Smooth muscle cell (in vitro differentiated cells): ENCODE measurements at regions not wholly inside any gene's neighbourhood (a gene's known extent, or its start where the extent isn't known, plus 50 kb on each side); places are given as distances from the start of the nearest gene placed in this dataset.

ENCODE experiments used
- DNase-seq: peaks from one replicate; lab custom pipeline; 2025; ENCODE audit not compliant: unreplicated experiment; lab: John Stamatoyannopoulos, UW
- H2AFZ ChIP-seq: fragments of 200-600 bp; sonication (generic); 2 replicates; pipeline ENCODE4 v1.6.0; 2016; ENCODE audit warnings: antibody characterized with exemption, low read depth, mild to moderate bottlenecking
- H3F3A ChIP-seq: fragments of 200-600 bp; sonication (generic); 2 replicates; pipeline ENCODE4 v1.6.0; 2017; ENCODE audit warnings: antibody characterized with exemption, low read depth
- H3K27ac ChIP-seq: fragments of 200-600 bp; sonication (generic); 2 replicates; pipeline ENCODE4 v1.5.1; 2016; ENCODE audit warnings: low read depth, mild to moderate bottlenecking
- H3K27me3 ChIP-seq: fragments of 200-600 bp; sonication (generic); 2 replicates; pipeline ENCODE4 v1.6.1; 2016; ENCODE audit warnings: low read depth, mild to moderate bottlenecking
- H3K36me3 ChIP-seq: fragments of 200-600 bp; sonication (generic); 2 replicates; pipeline ENCODE4 v1.5.1; 2016; ENCODE audit warnings: low read depth
- H3K4me1 ChIP-seq: fragments of 200-600 bp; sonication (generic); 2 replicates; pipeline ENCODE4 v1.5.1; 2016; ENCODE audit warnings: low read depth
- H3K4me2 ChIP-seq: fragments of 200-600 bp; sonication (generic); 2 replicates; pipeline ENCODE4 v1.6.0; 2016; ENCODE audit warnings: mild to moderate bottlenecking
- H3K4me3 ChIP-seq: fragments of 200-600 bp; sonication (generic); 2 replicates; pipeline ENCODE4 v1.5.1; 2016; ENCODE audit warnings: mild to moderate bottlenecking
- H3K79me2 ChIP-seq: fragments of 200-600 bp; sonication (generic); 2 replicates; pipeline ENCODE4 v1.6.0; 2016; ENCODE audit warnings: low read depth, mild to moderate bottlenecking
- H3K9ac ChIP-seq: fragments of 200-600 bp; sonication (generic); 2 replicates; pipeline ENCODE4 v1.6.0; 2016; ENCODE audit warnings: low read depth
- H3K9me3 ChIP-seq: fragments of 200-600 bp; sonication (generic); replicated peaks from 2 replicates; pipeline ENCODE4 v1.5.1; 2016; ENCODE audit warnings: low read depth
- H4K20me1 ChIP-seq: fragments of 200-600 bp; sonication (generic); 2 replicates; pipeline ENCODE4 v1.6.0; 2016; ENCODE audit warnings: low read depth
- WGBS: methylation state at CpG from one replicate; pipeline ENCODE4 v1.1.7; 2016; ENCODE audit warnings: low lambda C conversion rate; 5-methylcytosine and 5-hydroxymethylcytosine counted together
- TF ChIP-seq, protein P1 (sequence below): fragments of 200-600 bp; sonication (generic); IDR thresholded peaks from 2 replicates; pipeline ENCODE4 v1.5.1; 2017; ENCODE audit warnings: borderline replicate concordance, mild to moderate bottlenecking, antibody characterized with exemption; ENCODE audit not compliant: insufficient read depth, poor library complexity, severe bottlenecking

DNA sequence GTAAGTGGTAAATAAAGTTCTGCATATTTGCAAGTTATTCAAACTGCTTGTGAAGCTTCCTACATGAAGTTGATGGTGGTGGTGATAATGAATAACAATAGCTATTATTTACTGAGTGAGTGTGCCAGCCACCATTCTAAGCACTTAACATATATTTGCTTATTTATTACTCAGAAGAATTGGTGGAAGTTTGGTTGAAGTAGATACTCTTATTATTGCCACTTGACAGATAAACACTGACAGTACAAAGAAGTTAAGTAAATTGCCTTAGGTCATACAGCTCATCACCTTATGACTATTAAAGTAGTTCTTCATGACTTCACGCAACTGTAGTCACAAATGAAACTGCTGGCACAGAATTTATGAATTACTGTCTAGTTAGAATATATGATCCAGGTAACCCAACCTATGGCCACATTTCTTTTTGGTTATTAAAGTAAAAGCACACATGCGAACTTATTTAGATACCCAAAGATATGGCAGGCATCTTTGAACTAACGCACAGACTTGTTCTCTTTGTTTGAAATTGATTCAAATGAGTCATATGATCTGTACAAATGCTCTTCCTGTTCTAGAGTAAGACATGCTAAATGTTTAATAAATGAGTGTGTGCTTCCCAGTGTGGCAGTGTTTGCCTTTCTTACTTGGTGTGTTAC lies 99.8 kb upstream of the NR2F2 start:
- no peak overlapping the region for H3K4me3 ChIP-seq
- 79% methylated on average over 3 of the region's 3 CpGs for WGBS
- H3K4me2 ChIP-seq = no peak overlapping the region

GRCh38 chr15:96232335-96232734 lies 98.2 kb upstream of the NR2F2 start:
- Histone ChIP-seq H3K36me3 (no peaks in the 10 kb centered on the region), H3K27me3 (peaks cover 31% of the 10 kb centered on the region), H2AFZ (no peak overlapping the region), H3K9ac (no peak overlapping the region), H3K27ac (peak overlapping the region; percentile 31), H4K20me1 (no peaks in the 10 kb centered on the region), H3K4me1 (no peaks in the 10 kb centered on the region), H3K79me2 (no peaks in the 10 kb centered on the region), H3K4me2 (no peak overlapping the region), H3F3A (no peaks in the 10 kb centered on the region), H3K9me3 (no peaks in the 10 kb centered on the region), H3K4me3 (no peak overlapping the region)
- DNase-seq = no peak
- TF ChIP-seq, protein P1, sequence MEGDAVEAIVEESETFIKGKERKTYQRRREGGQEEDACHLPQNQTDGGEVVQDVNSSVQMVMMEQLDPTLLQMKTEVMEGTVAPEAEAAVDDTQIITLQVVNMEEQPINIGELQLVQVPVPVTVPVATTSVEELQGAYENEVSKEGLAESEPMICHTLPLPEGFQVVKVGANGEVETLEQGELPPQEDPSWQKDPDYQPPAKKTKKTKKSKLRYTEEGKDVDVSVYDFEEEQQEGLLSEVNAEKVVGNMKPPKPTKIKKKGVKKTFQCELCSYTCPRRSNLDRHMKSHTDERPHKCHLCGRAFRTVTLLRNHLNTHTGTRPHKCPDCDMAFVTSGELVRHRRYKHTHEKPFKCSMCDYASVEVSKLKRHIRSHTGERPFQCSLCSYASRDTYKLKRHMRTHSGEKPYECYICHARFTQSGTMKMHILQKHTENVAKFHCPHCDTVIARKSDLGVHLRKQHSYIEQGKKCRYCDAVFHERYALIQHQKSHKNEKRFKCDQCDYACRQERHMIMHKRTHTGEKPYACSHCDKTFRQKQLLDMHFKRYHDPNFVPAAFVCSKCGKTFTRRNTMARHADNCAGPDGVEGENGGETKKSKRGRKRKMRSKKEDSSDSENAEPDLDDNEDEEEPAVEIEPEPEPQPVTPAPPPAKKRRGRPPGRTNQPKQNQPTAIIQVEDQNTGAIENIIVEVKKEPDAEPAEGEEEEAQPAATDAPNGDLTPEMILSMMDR = no peak
- 82% methylated on average over 3 of the region's 3 CpGs for WGBS

More for the DNA sequence above, 99.8 kb upstream of the NR2F2 start:
- Histone ChIP-seq H3K27me3 (peaks cover 32% of the 10 kb centered on the region), H3K27ac (peak overlapping the region; percentile 70), H3K9me3 (no peaks in the 10 kb centered on the region), H3K79me2 (no peaks in the 10 kb centered on the region), H3F3A (no peaks in the 10 kb centered on the region), H3K9ac (no peak overlapping the region), H3K4me1 (no peaks in the 10 kb centered on the region), H2AFZ (no peak overlapping the region), H3K36me3 (no peaks in the 10 kb centered on the region), H4K20me1 (no peaks in the 10 kb centered on the region)
- TF ChIP-seq, protein P1 = no peak
- DNase-seq = no peak

- Histone ChIP-seq H3K4me1 (no peaks in the 10 kb centered on the region), H3K9ac (no peak overlapping the region), H3K36me3 (no peaks in the 10 kb centered on the region), H3K27ac (no peak overlapping the region), H3K4me2 (no peak overlapping the region), H3K9me3 (no peaks in the 10 kb centered on the region), H3F3A (no peaks in the 10 kb centered on the region), H2AFZ (no peak overlapping the region), H3K4me3 (no peak overlapping the region), H4K20me1 (no peaks in the 10 kb centered on the region), H3K27me3 (peaks cover 27% of the 10 kb centered on the region), H3K79me2 (no peaks in the 10 kb centered on the region)
- TF ChIP-seq, protein P1 = no peak
- DNase-seq = no peak
- 76% methylated on average over 12 of the region's 12 CpGs for WGBS
Observed at GRCh38 chr15:96234109-96234892, 96.2 kb upstream of the NR2F2 start.
